ENCODE measurements at regions not wholly inside any gene's neighbourhood (a gene's known extent, or its start where the extent isn't known, plus 50 kb on each side); places are given as distances from the start of the nearest gene placed in this dataset.

GRCh38 chr10:121417298-121417697 lies 180.9 kb downstream of the FGFR2 start:
- CTCF ChIA-PET: no interaction called here

GRCh38 chr10:121418126-121418777 lies 180.0 kb downstream of the FGFR2 start:
- CTCF ChIA-PET: interaction anchor here (0.6 to 1.1 kb wide), 2 partner anchors 80 to 245 kb away, joined by 3 read pairs; no protein-coding TSS in a partner anchor

More at GRCh38 chr10:121417298-121417697, 180.9 kb downstream of the FGFR2 start:
- POLR2A ChIA-PET: no interaction called here
- TF ChIP-seq LEF1 (IDR thresholded peaks at IDR 0.05; ENCODE audit: borderline replicate concordance): no peak
- TF ChIP-seq SP1 (IDR thresholded peaks at IDR 0.05): no peak
- no peak for TF ChIP-seq ZNF384 (IDR thresholded peaks at IDR 0.05)
- TF ChIP-seq SUZ12 (IDR thresholded peaks at IDR 0.05): no peak
- no peak for TF ChIP-seq FOXM1 (IDR thresholded peaks at IDR 0.05; ENCODE audit: borderline replicate concordance)
- TF ChIP-seq HDGF (IDR thresholded peaks at IDR 0.05; ENCODE audit: borderline replicate concordance): no peak
- no peak for TF ChIP-seq PKNOX1 (IDR thresholded peaks at IDR 0.05)
- TF ChIP-seq TARDBP (IDR thresholded peaks at IDR 0.05): no peak
- TF ChIP-seq ARNT (IDR thresholded peaks at IDR 0.05): no peak
- no peak for TF ChIP-seq CTBP1 (IDR thresholded peaks at IDR 0.05; ENCODE audit: borderline replicate concordance)
- TF ChIP-seq L3MBTL2 (conservative IDR thresholded peaks at IDR 0.05): no peak
- TF ChIP-seq NFRKB (IDR thresholded peaks at IDR 0.05): no peak
- no peak for DNase-seq (ENCODE audit: extremely low spot score)

DNA sequence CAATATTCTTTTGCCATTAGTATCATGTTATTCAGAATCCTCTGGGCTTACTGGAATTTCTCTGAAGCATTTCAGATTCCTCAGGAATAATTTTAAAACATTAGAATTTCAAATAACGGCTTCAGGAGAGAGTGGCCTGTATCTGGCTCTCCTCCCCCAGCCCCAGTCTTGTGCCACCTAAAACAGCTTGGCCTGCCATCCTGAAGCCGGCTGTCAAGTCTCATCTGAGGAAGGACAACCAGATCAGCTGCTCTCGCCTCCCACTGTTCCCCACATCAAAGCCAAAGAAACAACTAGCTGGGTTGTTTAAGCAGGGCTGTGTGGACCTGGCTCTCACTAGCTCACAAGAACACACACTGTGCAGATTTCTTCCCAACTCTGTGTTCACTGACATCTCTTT lies 178.2 kb downstream of the FGFR2 start:
- ChIA-PET POLR2A (no interaction called here), CTCF (no interaction called here)
- TF ChIP-seq ELF4 (IDR thresholded peaks at IDR 0.05) (no peak), L3MBTL2 (conservative IDR thresholded peaks at IDR 0.05) (no peak), SUZ12 (IDR thresholded peaks at IDR 0.05) (no peak), PKNOX1 (IDR thresholded peaks at IDR 0.05) (no peak), NFRKB (IDR thresholded peaks at IDR 0.05) (no peak), CTBP1 (IDR thresholded peaks at IDR 0.05; ENCODE audit: borderline replicate concordance) (no peak), TARDBP (IDR thresholded peaks at IDR 0.05) (no peak), ZNF384 (IDR thresholded peaks at IDR 0.05) (no peak), HDGF (IDR thresholded peaks at IDR 0.05; ENCODE audit: borderline replicate concordance) (no peak), SP1 (IDR thresholded peaks at IDR 0.05) (no peak), FOXM1 (IDR thresholded peaks at IDR 0.05; ENCODE audit: borderline replicate concordance) (no peak), LEF1 (IDR thresholded peaks at IDR 0.05; ENCODE audit: borderline replicate concordance) (no peak)
- no peak for DNase-seq (ENCODE audit: extremely low spot score)

More at GRCh38 chr10:121418126-121418777, 180.0 kb downstream of the FGFR2 start:
- TF ChIP-seq HDGF (IDR thresholded peaks at IDR 0.05; ENCODE audit: borderline replicate concordance) (no peak), BHLHE40 (IDR thresholded peaks at IDR 0.05; ENCODE audit: borderline replicate concordance) (no peak), ARNT (IDR thresholded peaks at IDR 0.05) (no peak), LEF1 (IDR thresholded peaks at IDR 0.05; ENCODE audit: borderline replicate concordance) (no peak), NFRKB (IDR thresholded peaks at IDR 0.05) (no peak)
- no peak for DNase-seq (ENCODE audit: extremely low spot score)
- POLR2A ChIA-PET: interaction anchor here (1.0 kb wide), 1 partner anchor 99 kb away, joined by 3 read pairs; no protein-coding TSS in a partner anchor

- ChIA-PET POLR2A (no interaction called here), CTCF (no interaction called here)
- DNase-seq (ENCODE audit: extremely low spot score): no peak
- TF ChIP-seq FOXM1 (IDR thresholded peaks at IDR 0.05; ENCODE audit: borderline replicate concordance): no peak
- no peak for TF ChIP-seq ARNT (IDR thresholded peaks at IDR 0.05)
- TF ChIP-seq HDGF (IDR thresholded peaks at IDR 0.05; ENCODE audit: borderline replicate concordance): no peak
- TF ChIP-seq PKNOX1 (IDR thresholded peaks at IDR 0.05): no peak
- TF ChIP-seq CTBP1 (IDR thresholded peaks at IDR 0.05; ENCODE audit: borderline replicate concordance): no peak
- TF ChIP-seq L3MBTL2 (conservative IDR thresholded peaks at IDR 0.05): no peak
- no peak for TF ChIP-seq ELF4 (IDR thresholded peaks at IDR 0.05)
- TF ChIP-seq LEF1 (IDR thresholded peaks at IDR 0.05; ENCODE audit: borderline replicate concordance): no peak
- TF ChIP-seq TARDBP (IDR thresholded peaks at IDR 0.05): no peak
- no peak for TF ChIP-seq SUZ12 (IDR thresholded peaks at IDR 0.05)
- TF ChIP-seq ZNF384 (IDR thresholded peaks at IDR 0.05): no peak
- no peak for TF ChIP-seq NFRKB (IDR thresholded peaks at IDR 0.05)
- TF ChIP-seq FOXK2 (IDR thresholded peaks at IDR 0.05): no peak
Measured at GRCh38 chr10:121422096-121422495, 176.1 kb downstream of the FGFR2 start.

DNA sequence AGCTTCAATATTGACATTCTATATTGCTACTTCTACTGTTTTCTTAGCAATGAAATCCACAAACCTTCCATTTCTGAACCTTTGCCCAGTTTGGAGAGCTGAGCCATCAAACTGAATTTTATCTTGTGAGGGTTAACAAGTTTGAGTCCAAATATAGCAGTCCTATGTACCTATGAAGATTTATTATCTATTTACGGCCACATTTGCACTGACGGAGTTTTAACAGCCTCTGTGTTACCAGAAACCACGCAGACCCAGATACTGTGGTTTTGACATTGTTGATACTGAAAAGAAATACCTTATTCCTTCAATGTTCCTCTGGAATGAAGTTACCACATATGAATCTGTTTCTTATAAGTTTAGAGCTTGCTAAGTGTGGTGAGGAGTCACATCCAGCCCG lies 172.6 kb downstream of the FGFR2 start:
- DNase-seq (ENCODE audit: extremely low spot score): no peak
- TF ChIP-seq FOXM1 (IDR thresholded peaks at IDR 0.05; ENCODE audit: borderline replicate concordance) (no peak), ELF4 (IDR thresholded peaks at IDR 0.05) (no peak), L3MBTL2 (conservative IDR thresholded peaks at IDR 0.05) (no peak), PKNOX1 (IDR thresholded peaks at IDR 0.05) (no peak)
- POLR2A ChIA-PET: interaction anchor here (1.4 kb wide), 1 partner anchor 9 kb away, joined by 3 read pairs; no protein-coding TSS in a partner anchor
- CTCF ChIA-PET: no interaction called here

DNA sequence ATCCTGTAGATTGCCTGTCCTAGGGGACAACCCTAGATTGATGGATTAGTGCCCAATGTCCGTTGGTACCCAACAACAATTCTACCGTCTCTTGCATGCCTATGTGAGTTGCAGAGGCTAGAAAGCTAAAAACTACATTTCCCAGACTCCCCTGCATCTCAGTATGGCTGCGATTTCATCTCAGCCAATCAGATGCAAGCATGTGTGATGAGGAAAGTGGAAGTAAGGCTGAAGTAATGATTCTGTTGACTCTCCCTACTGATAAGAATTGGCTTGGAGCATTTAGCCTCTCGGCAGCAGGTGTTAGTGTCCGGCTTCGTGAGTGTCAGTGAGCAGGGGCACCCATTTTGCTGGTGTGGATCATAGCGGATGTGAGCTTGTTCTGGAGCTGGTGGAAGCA lies 171.9 kb downstream of the FGFR2 start:
- ChIA-PET CTCF (no interaction called here), POLR2A (no interaction called here)
- DNase-seq (ENCODE audit: extremely low spot score): peak; percentile 45
- TF ChIP-seq BHLHE40 (IDR thresholded peaks at IDR 0.05; ENCODE audit: borderline replicate concordance) (no peak), LEF1 (IDR thresholded peaks at IDR 0.05; ENCODE audit: borderline replicate concordance) (no peak), PKNOX1 (IDR thresholded peaks at IDR 0.05) (no peak), TARDBP (IDR thresholded peaks at IDR 0.05) (no peak), SUZ12 (IDR thresholded peaks at IDR 0.05) (no peak)

Measured in HEK293T (cell line).